Coronary artery (tissue), 2 donors: ENCODE measurements at regions not wholly inside any gene's neighbourhood (a gene's known extent, or its start where the extent isn't known, plus 50 kb on each side); places are given as distances from the start of the nearest gene placed in this dataset.
"Not testable (repeated sequence)": the region's sequence is repeated elsewhere in the genome, so short reads cannot be mapped to it uniquely, and the experiment has no call there.

ENCODE experiments used
- DNase-seq: peaks from one replicate; pipeline ENCODE4 v3.0.0-alpha.2; 2017; ENCODE audit warnings: low spot score
- H3K27ac ChIP-seq, 2 donors: fragments of 200-600 bp; sonication (generic); one replicate each; pipeline ENCODE4 v1.5.1; 2016 to 2019
- H3K4me3 ChIP-seq: fragments of 200-600 bp; sonication (generic); 2 replicates; pipeline ENCODE4 v1.5.1; 2016; ENCODE audit warnings: mild to moderate bottlenecking, moderate library complexity
- TF ChIP-seq, protein P1 (sequence below): fragments of 200-600 bp; sonication (generic); IDR thresholded peaks from one replicate; pipeline ENCODE4 v1.5.1; 2019; ENCODE audit warnings: antibody characterized with exemption

DNA sequence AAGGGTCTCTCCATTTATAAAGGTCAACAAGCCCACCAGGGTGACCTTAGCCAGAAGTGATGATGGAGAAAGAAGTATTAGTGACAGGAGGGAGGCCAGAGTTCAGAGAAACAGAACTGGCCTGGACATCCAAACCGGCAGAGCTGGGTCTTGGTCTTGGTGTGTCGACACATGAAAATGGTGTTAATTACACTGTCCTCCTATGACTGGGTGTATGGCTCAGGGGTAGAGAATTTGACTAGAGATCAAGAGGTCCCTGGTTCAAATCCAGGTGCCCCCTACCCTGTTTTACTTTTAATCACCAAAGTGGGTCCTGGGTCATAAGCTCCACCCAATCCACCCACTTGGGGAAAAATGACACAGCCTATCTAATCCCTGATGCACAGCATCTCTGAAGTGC lies 110.6 kb upstream of the ZNF746 start:
- no peak for DNase-seq
- Histone ChIP-seq H3K27ac (no peak overlapping the region), H3K4me3 (no peak overlapping the region)
- TF ChIP-seq, protein P1, sequence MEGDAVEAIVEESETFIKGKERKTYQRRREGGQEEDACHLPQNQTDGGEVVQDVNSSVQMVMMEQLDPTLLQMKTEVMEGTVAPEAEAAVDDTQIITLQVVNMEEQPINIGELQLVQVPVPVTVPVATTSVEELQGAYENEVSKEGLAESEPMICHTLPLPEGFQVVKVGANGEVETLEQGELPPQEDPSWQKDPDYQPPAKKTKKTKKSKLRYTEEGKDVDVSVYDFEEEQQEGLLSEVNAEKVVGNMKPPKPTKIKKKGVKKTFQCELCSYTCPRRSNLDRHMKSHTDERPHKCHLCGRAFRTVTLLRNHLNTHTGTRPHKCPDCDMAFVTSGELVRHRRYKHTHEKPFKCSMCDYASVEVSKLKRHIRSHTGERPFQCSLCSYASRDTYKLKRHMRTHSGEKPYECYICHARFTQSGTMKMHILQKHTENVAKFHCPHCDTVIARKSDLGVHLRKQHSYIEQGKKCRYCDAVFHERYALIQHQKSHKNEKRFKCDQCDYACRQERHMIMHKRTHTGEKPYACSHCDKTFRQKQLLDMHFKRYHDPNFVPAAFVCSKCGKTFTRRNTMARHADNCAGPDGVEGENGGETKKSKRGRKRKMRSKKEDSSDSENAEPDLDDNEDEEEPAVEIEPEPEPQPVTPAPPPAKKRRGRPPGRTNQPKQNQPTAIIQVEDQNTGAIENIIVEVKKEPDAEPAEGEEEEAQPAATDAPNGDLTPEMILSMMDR: no peak

DNA sequence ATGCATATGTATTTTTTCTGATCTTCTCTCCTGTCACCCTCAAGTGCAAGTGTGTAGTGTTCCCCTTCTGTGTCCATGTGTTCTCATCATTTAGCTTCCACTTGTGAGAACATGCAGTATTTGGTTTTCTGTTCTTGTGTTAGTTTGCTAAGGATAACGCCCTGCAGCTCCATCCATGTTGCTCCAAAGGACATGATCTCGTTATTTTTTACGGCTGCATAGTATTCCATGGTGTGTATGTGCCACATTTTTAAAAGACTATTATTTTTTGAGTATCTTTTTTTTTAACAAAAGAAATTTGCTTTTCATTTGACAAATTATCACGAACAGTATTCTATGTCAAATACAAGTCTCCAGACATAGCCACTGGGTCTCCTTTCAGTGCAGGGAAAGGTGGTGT lies 110.1 kb upstream of the ZNF746 start:
- Histone ChIP-seq H3K27ac (no peak overlapping the region), H3K4me3 (no peak overlapping the region)
- no peak for DNase-seq
- TF ChIP-seq, protein P1: no peak

DNA sequence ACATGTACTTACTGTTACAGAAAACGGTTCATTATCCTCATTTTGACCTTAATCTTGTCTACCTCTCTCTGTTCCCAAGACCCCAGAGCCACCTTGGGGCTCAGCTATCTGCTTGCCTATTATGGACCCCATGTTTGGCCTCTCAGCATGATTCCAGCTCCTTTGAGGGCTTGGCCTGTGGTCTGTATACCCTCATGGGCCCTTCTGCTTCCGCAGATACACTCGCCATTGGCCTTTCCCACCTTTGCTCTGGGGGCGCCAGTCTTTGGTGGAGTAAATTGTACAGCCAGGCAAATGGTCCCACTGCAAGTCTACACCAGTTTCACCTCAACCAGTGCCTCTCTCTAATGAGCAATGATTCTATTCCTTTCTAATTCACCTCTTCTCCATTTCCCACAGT lies 109.2 kb upstream of the ZNF746 start:
- no peak for DNase-seq
- no peak overlapping the region for H3K4me3 ChIP-seq
- no peak overlapping the region for H3K27ac ChIP-seq
- TF ChIP-seq, protein P1: no peak

DNA sequence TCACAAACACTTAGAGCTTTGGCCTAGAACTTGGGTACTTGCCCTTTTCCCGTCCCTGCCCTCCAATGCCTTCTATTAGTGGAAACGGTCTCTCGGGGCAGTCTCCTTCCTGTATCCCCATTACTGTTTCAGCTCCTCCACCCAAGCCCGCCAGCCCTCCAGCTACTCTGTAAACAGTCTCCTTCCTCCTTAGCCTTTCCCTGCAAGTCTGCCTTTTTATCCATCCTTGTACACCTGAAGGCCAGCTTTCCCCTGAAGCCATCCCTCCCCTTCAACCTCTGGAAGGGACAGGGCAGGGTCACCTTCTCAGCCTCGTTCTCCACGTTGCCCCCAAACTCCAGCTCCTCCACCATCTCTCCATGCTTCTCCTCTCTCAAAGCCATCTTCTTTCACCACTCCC lies 108.1 kb upstream of the ZNF746 start:
- TF ChIP-seq, protein P1: no peak
- no peak overlapping the region for H3K4me3 ChIP-seq
- DNase-seq: no peak
- no peak overlapping the region for H3K27ac ChIP-seq

DNA sequence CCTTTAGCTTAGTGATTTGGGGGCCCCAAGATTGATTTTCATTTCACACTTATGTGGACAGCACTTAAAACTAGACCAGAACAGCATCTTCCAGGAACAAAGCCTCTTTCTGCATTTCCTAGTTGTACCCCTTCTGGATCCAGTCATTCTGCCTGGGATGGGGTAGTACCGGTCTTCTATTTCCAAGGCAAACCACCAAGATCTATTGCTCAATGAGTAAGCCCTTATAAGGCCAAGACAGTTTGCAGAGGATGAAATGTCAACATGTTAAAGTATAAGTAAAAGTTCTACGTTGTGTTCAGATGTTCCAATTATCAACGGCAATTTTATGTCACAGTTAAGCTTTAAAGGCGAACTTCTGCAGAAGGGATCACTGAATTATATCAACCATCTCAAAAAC lies 106.9 kb upstream of the ZNF746 start:
- DNase-seq: no peak
- H3K27ac ChIP-seq: no peak overlapping the region
- no peak overlapping the region for H3K4me3 ChIP-seq
- TF ChIP-seq, protein P1: no peak

DNA sequence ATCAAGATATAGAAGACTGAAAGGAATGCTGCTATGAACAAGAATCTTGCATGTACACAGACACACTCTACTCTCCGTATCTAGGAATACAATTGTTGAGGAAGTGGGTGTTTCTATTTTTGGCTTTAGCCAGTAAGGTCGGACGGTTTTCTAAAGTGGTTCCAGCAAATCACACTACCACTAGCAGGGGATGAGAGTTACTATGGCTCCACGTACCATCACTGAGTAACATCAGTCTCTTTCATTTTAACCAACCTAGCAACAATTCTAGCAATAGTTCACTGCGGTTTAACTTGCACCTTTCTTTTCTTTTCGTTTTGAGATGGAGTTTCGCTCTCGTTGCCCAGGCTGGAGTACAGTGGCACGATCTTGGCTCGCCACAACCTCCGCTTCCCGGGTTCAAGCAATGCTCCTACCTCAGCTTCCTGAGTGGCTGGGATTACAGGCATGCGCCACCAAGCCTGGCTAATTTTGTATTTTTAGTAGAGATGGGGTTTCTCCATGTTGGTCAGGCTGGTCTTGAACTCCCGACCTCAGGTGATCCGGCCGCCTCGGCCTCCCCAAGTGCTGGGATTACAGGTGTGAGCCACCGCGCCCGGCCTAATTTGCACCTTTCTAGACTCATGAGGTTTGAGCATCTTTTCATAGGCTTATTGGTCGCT lies 103.2 kb upstream of the ZNF746 start:
- DNase-seq, H3K4me3 ChIP-seq, H3K27ac ChIP-seq: not testable (repeated sequence)

DNA sequence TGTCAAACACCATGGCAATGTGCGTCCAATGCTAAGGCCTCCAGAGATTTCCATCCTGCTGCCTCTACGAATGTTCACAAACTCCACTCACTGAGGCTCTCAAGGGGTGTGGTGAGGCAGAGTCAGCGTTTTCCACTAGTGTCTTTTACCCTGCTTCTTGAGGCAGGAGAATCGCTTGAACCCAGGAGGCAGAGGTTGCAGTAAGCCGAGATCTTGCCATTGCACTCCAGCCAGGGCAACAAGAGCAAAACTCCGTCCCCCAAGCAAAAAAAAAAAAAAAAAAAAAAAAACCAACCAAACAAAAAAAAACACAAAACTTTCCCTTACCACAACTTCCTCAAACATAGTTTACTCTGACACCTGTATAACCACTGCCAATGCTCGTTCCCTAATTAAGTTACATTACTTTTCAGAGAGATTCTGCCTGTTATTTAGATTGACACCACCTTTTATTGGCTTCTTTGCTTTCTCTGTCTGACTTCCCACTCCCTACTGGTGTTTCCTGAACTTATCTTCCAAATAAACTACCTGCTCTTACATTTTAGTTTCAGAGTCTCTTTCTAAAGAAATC lies 102.1 kb upstream of the ZNF746 start:
- DNase-seq: no peak
- TF ChIP-seq, protein P1: no peak
- Histone ChIP-seq H3K4me3 (no peak overlapping the region), H3K27ac (no peak overlapping the region)
